ENCODE measurements at regions not wholly inside any gene's neighbourhood (a gene's known extent, or its start where the extent isn't known, plus 50 kb on each side); places are given as distances from the start of the nearest gene placed in this dataset.

GRCh38 chr1:73635021-73635420 lies 563.0 kb downstream of the LRRIQ3 start:
- DNase-seq: no peak

- DNase-seq: no peak
These were observed 570.3 kb downstream of the LRRIQ3 start for GRCh38 chr1:73627723-73628122.

GRCh38 chr1:73626326-73626725 lies 571.6 kb downstream of the LRRIQ3 start:
- DNase-seq: no peak

DNA sequence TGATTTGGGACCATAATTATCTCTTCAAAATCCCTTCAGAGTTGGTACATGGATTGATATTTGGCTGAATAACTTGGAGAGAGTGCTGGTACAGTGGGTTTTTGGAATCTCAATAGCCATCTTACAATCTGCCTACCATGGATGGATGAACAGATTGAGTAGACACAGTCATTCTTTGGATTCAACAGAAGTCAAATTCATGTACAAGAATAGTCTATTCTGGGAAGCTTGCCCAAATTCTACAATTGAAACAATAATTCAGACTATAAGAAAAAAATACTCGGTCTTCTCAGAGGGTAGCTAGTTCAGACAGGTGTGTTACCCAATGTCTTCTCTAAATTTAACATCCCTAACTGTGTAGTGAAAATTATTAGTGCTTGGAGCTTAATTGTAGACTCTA lies 574.0 kb downstream of the LRRIQ3 start:
- DNase-seq: no peak

DNA sequence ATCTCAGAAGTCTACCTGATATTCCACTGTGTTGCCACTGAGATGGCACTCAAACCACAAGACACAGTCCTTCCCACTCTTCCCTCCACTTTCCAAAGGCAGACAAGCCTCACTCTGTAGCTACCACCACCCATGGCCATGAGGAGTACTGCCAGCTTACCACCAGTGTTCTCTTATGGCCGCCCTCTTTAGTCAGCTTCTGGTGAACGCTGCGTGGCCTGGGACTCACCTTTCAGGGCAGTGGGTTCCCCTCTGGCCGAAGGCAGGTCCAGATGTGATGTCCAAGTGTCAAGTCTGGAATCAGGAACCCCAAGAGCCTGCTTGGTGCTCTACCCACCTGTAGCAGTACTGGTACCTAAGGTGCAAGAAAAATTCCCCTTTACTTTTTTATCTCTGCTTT lies 580.8 kb downstream of the LRRIQ3 start:
- DNase-seq: no peak

- DNase-seq: peak; percentile 7
These were observed 586.3 kb downstream of the LRRIQ3 start for GRCh38 chr1:73611681-73612080.

DNA sequence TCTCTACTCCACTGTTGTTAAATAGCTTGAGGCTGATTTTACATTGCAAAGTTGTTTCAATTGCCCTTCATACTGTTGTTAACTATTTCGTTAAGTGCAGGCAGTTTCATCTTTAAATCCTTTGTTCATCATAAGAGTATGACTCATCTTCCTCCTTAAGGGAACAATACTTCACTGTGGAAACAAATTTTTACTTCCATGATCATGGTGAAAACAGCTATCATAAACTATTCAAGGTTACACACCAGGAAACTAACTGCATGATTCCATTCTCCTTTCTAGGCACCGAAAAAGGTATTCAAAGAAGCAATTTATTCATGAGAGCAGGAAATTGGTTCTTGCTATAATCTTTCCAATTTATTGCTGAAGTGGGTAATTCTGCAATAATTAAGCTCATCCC lies 593.2 kb downstream of the LRRIQ3 start:
- DNase-seq: peak; percentile 1

DNA sequence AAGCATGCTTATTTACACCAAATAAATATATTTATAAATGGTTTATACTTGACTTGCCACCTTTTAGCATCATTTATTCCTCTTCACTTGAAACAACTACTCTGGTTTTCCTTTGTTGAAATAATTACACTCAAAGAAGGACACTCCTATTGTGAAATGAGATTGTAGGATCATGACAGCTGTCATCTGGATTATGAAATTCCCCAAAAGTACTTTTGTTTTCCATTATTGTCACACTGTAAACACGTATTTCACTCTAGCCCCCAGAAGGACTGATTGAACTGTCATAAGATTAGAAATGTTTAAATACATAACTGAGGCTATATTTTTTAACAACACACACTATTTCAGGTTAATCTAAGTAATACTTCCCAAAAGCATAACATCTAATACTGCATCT lies 593.8 kb downstream of the LRRIQ3 start:
- no peak for DNase-seq

GRCh38 chr1:73593804-73594203 lies 604.2 kb downstream of the LRRIQ3 start:
- DNase-seq: peak; percentile 38

DNA sequence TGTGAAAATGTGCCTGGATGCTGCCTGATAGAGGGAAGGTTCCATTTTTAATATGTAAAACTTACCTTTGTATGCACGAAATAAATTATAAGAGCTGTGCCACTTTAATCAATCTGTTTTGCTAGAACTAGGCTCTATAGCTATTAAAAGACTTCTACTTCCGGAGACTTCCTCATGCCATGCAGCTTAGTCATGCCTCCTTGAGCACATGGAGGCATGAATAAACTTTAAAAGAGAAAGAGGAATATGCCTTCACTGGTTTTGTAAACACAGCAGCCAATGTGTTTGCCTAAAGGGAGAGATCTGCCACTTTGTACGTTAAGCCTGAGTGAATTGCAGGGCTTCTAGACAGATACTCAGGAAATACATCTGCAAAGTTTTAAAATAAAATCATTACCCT lies 604.6 kb downstream of the LRRIQ3 start:
- DNase-seq: peak; percentile 80

DNA sequence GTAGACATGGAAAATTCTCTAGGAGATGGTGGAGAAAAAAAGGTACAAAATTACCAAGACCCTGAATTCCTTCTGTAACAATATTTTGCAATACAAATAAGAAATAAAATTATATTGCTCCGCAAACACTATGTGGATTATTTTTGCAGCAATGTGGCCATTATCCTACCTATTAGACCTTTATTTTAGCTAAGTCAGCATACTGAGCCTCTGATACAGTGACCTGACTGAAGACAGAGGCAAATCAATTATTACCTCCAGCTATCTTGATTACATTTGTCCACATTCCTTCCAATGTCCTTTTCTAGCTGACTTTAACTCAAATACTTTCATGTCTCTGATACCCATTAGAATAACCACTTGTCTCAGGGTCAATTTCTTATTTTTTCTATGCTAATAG lies 610.9 kb downstream of the LRRIQ3 start:
- no peak for DNase-seq

DNA sequence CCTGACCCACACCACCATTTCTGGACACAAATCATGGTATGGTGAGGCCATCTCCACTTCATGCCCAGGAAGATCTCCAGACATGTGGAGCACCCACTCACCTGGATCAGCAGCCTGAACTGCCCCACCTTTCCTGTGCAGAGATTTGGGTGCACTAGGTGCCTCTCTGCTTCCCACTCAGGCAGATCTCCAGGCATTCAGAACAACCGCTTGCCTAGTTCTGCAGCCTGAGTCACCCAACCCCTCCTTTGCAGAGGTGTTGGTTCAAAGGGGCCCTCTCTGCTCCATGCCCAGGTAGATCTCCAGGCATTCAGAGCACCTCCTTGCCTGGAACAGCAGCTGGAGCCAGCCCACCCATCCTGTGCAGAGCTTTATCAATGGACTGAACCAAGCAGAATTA lies 620.8 kb downstream of the LRRIQ3 start:
- no peak for DNase-seq

DNA sequence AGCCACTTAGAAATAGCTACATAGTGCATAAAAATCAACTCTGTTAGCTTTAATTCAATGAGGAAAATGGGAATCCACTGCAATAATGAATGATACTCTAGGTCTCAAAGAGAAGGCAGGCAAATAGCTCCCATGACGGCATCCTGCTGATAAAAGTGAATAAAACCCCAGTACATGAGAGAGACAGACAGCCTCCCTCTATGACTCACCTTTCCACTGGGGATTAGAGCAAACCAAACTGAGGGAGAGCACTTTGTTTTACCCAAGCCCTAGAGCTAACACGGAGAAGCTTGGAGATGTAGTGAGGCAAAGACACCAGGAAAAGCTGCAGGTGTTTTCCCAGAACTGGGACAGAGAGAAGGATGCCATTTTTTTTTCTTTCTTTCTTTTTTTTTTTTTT lies 621.9 kb downstream of the LRRIQ3 start:
- no peak for DNase-seq

GRCh38 chr1:73564294-73564693 lies 633.7 kb downstream of the LRRIQ3 start:
- no peak for DNase-seq

- DNase-seq: no peak
These were observed 641.7 kb downstream of the LRRIQ3 start for GRCh38 chr1:73556270-73556669.

DNA sequence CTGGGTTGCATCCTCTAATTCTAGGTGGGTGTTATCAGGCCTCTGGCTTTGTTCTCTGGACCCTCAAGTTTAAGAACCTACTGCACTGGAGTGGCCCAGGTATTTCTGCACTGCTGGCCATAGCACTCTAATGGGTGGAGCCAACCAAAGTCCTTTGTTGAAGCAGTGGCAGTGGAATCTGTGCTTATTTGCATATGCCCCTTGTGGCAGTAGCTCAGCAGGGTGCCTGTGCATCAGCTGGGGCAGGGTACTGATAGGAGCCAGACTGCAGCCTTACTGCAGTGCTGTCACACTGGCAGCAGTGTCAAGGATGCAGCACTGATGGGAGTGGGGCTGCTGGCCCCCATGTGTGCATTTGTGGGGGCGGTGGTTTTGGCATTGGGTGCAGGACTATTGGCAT lies 660.6 kb downstream of the LRRIQ3 start:
- no peak for DNase-seq

DNA sequence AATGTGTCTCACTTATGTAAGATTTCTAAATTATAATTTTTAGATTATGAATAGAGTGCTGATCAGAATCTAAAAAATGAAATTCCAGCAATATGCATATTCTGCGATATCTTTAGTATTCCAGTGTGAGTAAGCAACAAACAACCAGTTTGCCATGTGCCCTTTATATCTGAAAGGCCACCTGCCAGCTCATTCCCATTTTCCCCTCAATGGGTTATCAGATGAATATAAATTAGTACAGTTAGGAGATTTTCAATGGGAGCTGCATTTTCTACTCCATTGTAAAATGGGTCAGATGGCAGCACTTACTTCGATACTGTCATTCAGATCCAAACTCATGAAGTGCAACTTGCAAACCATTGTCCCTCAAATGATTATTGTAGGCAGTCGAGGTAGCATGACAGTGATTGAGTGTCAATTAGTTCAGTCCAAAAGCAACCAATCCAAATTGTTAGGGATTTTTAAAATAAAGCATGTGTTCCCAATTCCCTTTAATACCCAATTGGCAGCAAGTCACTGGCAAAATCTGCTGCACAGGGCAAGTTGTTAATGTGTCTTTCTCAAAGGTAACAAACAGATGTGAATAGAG lies 680.3 kb downstream of the LRRIQ3 start:
- DNase-seq: no peak

DNA sequence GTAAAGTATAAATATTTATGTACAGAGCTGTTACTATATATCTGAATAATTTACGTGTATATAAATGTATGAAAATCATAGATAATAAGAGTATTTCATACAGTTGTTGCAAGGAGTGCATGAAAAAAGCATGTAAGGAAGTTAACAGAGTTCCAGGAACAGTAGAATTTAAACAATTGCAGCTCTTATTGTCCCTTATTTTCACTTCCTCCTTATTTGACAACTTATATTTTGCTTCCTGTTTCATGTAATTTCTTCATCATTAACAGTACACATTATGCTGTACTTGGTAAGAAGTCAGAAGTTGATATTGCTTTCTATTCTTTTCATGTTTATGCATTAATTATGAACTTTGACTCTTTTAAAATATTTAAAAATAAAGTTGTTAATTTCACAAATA lies 681.5 kb downstream of the LRRIQ3 start:
- no peak for DNase-seq

- no peak for DNase-seq
These were observed 686.9 kb downstream of the LRRIQ3 start for GRCh38 chr1:73511038-73511437.

DNA sequence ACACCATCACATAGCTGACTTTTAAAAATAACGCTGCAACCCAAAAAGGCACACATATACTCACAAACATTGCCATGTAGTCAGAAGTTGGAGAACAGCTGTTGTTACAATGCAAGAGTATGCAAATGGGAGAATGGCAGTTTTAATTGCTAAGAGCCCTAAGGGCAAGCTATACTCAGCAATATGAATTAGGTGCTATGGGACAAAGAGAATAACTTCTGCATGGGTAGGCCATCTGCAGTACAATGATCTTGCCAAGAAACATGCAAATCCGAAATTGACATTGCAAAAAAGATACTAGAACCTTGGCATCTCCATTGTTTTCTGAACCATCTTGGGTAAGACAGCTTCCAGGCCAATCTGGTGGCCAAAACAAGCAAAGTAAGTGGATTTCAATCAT lies 697.8 kb downstream of the LRRIQ3 start:
- no peak for DNase-seq

- no peak for DNase-seq
These were observed 698.3 kb downstream of the LRRIQ3 start for GRCh38 chr1:73499671-73500070.

DNA sequence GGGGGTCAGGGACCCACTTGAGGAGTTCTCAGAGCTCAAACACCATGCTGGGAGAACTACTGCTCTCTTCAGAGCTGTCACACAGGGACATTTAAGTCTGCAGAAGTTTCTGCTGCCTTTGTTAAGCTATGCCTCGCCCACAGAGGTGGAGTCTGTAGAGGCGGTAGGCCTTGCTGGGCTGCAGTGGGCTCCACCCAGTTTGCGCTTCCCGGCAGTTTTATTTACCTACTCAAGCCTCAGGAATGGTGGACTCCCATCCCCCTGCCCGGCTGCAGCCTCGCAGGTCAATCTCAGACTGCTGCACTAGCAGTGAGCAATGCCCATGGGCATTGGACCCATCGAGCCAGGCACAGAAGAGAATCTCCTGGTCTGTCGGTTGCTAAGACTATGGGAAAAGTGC lies 706.4 kb downstream of the LRRIQ3 start:
- no peak for DNase-seq

DNA sequence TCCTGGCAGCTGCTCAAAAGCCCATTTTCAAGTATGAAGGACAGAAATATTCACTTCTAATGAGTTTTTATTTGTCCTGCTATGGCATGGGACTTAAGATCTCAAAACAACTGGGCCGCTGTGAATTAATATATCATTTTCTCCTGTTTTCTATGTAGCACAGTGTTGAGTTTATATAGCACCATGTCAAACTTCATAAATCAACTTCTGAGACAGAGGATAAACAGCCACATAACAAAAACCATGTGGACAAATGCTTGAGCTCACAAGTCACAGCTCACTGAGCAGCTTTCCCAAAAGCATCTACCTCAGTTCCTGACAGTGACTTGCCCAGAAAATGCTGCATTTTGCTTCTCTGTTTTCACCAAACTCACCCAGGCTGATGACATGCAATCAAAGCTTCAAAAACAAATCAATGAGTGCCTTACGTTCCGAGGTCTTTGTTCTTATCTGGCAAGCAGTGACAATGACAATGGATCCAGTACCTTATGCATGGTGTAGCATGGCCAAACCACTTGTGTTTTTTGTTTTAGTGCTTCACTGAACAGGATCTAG lies 722.6 kb downstream of the LRRIQ3 start:
- no peak for DNase-seq

GRCh38 chr1:73472810-73473209 lies 725.2 kb downstream of the LRRIQ3 start:
- no peak for DNase-seq

DNA sequence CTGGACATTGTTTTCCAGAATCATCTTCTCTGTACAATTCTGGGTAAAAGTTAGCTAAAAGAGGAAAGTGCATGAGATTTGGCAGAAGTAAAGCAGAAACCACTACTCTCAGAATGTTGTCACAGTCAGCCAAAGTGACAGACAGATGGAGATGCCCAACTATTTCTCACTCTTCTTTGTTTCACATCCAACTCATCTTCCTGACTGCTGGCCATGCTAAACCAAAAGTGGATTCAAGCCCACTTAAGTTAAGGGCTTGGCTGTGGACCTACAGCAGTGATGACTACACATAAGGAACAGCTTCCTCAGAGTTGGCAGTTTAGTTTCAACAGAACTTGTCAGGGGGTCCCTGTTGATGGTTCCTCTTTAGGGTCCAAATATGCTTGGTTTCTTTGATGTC lies 730.2 kb downstream of the LRRIQ3 start:
- no peak for DNase-seq

- DNase-seq: no peak
These were observed 734.1 kb downstream of the LRRIQ3 start for GRCh38 chr1:73463873-73464272.
